Activated B cell treated with CpG ODN at 0.5 μM for 24 hours (primary cell): ENCODE measurements at regions not wholly inside any gene's neighbourhood (a gene's known extent, or its start where the extent isn't known, plus 50 kb on each side); places are given as distances from the start of the nearest gene placed in this dataset.

Experiments used
- ATAC-seq: fragments of 200-7000 bp; cut with Tn5 transposase; one replicate; pipeline ENCODE4 v1.10.0; 2021; ENCODE audit warnings: low read depth, mild to moderate bottlenecking, moderate library complexity
- CTCF ChIA-PET: fragments of 350-600 bp; sonication (Branson Sonifier 250); formaldehyde crosslinking; loops from one replicate; lab custom pipeline; 2021; ENCODE audit warnings: antibody characterized with exemption; lab: Charles Lee
- POLR2A ChIA-PET: fragments of 350-600 bp; sonication (Branson Sonifier 250); formaldehyde crosslinking; loops from one replicate; lab custom pipeline; 2021; ENCODE audit warnings: antibody characterized with exemption; lab: Charles Lee
- DNase-seq: peaks from one replicate; pipeline ENCODE4 v3.0.0; 2022
- H3K27ac Mint-ChIP-seq: one replicate; pipeline ENCODE4 v1.8.0; 2020; ENCODE audit warnings: mixed read lengths
- H3K27me3 Mint-ChIP-seq: one replicate; pipeline ENCODE4 v1.8.0; 2021; ENCODE audit warnings: mixed read lengths
- H3K36me3 Mint-ChIP-seq: one replicate; pipeline ENCODE4 v1.8.0; 2021; ENCODE audit warnings: low read depth, mixed read lengths
- H3K4me1 Mint-ChIP-seq: one replicate; pipeline ENCODE4 v1.8.0; 2021; ENCODE audit warnings: mixed read lengths
- H3K4me3 Mint-ChIP-seq: one replicate; pipeline ENCODE4 v1.8.0; 2020; ENCODE audit warnings: mild to moderate bottlenecking, mixed read lengths
- H3K9me3 Mint-ChIP-seq: one replicate; pipeline ENCODE4 v1.8.0; 2020; ENCODE audit warnings: mixed read lengths
- intact Hi-C: fragments of 100-400 bp; cut with micrococcal nuclease; formaldehyde crosslinking; loops from one replicate; pipeline ENCODE4 v1.15.1; 2024
- TF ChIP-seq, protein P1 (sequence below): fragments of 200-600 bp; IDR thresholded peaks from one replicate; pipeline ENCODE4 v1.8.0; 2022; ENCODE audit warnings: antibody characterized with exemption, mild to moderate bottlenecking

DNA sequence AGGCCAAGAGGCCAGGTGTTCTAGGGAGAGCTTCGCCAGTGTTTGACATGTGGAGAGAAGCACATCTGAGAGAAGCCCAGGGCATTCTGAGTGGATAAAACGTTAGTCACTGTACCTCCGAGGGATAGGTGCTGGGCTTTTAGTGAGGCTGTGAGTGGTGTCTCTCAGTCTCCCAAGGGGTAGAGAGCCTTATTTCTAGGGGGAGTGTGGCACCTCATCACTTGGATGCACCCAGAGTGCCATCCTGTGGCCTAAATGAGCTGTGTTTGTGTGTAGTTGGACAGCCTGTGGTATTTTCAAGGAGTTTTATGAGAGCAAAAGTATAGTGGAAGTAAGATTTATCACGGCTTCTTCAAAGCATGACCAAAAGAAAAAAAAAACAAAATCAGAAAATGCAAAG lies 1046.9 kb upstream of the WWC1 start:
- Mint-ChIP-seq H3K36me3 (no peaks in the 10 kb centered on the region), H3K27ac (no peak overlapping the region), H3K27me3 (no peaks in the 10 kb centered on the region), H3K9me3 (no peaks in the 10 kb centered on the region), H3K4me1 (no peaks in the 10 kb centered on the region), H3K4me3 (no peak overlapping the region)
- ATAC-seq (no peak), DNase-seq (no peak)
- intact Hi-C loops = no loop called here
- ChIA-PET POLR2A (no interaction called here), CTCF (no interaction called here)
- TF ChIP-seq, protein P1, sequence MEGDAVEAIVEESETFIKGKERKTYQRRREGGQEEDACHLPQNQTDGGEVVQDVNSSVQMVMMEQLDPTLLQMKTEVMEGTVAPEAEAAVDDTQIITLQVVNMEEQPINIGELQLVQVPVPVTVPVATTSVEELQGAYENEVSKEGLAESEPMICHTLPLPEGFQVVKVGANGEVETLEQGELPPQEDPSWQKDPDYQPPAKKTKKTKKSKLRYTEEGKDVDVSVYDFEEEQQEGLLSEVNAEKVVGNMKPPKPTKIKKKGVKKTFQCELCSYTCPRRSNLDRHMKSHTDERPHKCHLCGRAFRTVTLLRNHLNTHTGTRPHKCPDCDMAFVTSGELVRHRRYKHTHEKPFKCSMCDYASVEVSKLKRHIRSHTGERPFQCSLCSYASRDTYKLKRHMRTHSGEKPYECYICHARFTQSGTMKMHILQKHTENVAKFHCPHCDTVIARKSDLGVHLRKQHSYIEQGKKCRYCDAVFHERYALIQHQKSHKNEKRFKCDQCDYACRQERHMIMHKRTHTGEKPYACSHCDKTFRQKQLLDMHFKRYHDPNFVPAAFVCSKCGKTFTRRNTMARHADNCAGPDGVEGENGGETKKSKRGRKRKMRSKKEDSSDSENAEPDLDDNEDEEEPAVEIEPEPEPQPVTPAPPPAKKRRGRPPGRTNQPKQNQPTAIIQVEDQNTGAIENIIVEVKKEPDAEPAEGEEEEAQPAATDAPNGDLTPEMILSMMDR = no peak

DNA sequence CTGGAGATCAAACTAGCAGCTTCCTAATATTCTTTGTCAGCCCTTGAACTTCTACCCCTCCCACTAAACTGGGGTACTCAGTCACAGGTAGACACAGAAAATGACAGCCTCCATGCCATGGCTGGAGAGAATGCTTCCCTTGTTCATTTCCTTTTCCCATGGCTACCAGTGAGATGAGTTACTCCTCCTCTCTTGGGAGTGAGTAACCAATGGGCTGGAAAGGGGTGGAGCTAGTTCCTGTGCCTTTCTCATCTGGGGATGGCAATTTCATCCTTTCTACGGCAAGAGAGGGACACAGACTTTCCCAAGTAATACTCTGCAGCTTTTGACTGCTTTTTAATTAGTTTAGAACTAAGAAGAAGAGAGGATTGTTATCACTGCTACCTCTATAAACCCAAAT lies 1045.6 kb upstream of the WWC1 start:
- H3K4me1 Mint-ChIP-seq = no peaks in the 10 kb centered on the region
- no peak for ATAC-seq
- ChIA-PET CTCF (no interaction called here), POLR2A (no interaction called here)
- no peak overlapping the region for H3K27ac Mint-ChIP-seq
- intact Hi-C loops = no loop called here
- TF ChIP-seq, protein P1 = no peak
- H3K4me3 Mint-ChIP-seq = no peak overlapping the region
- no peaks in the 10 kb centered on the region for H3K9me3 Mint-ChIP-seq
- DNase-seq = no peak
- no peaks in the 10 kb centered on the region for H3K27me3 Mint-ChIP-seq
- H3K36me3 Mint-ChIP-seq = no peaks in the 10 kb centered on the region

DNA sequence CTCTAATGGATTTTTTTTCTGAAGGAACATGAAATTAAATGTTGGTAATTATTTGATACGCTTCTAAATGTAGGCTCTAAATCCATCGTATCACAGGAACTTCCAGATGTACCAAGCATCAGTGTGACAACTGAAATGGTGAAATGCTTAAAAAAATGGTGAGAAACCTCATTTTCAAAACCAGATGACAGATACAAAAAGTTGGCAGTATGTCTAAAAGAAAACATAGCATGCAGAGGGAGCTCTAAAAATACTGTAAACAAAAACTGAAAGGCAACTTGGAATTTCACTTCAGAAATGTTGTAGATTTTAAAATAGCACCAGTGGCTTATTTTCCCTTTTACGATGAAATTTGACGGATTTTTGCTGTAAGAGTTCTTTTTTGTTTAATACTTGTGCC lies 1043.6 kb upstream of the WWC1 start:
- no peaks in the 10 kb centered on the region for H3K36me3 Mint-ChIP-seq
- no peaks in the 10 kb centered on the region for H3K27me3 Mint-ChIP-seq
- no peak overlapping the region for H3K4me3 Mint-ChIP-seq
- POLR2A ChIA-PET = no interaction called here
- DNase-seq (no peak), ATAC-seq (no peak)
- intact Hi-C loops = no loop called here
- CTCF ChIA-PET = no interaction called here
- H3K27ac Mint-ChIP-seq = no peak overlapping the region
- H3K4me1 Mint-ChIP-seq = no peaks in the 10 kb centered on the region
- TF ChIP-seq, protein P1 = no peak
- H3K9me3 Mint-ChIP-seq = no peaks in the 10 kb centered on the region

DNA sequence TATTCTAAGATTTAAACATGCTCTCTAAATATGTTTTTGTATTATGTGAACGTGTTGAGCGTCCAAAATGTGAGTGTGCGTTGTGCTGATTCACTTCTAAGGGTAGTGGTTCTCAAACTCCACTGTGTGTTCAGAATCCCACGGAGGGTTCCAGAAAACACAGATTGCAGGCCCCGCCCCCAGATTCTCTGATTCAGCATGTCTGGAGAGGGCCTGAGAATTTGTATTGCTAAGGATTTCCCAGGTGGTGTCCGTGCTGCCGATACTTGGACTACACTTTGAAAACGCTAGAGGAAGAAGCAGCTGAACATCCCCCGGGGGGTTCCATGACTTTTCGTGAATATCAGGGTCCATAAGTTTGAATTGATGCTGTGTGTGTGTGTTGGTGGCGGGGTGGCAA lies 1043.2 kb upstream of the WWC1 start:
- CTCF ChIA-PET = no interaction called here
- ATAC-seq (no peak), DNase-seq (no peak)
- no peak overlapping the region for H3K27ac Mint-ChIP-seq
- H3K4me1 Mint-ChIP-seq = no peaks in the 10 kb centered on the region
- intact Hi-C loops = no loop called here
- TF ChIP-seq, protein P1 = no peak
- H3K27me3 Mint-ChIP-seq = no peaks in the 10 kb centered on the region
- no peaks in the 10 kb centered on the region for H3K36me3 Mint-ChIP-seq
- POLR2A ChIA-PET = no interaction called here
- no peaks in the 10 kb centered on the region for H3K9me3 Mint-ChIP-seq
- H3K4me3 Mint-ChIP-seq = no peak overlapping the region

DNA sequence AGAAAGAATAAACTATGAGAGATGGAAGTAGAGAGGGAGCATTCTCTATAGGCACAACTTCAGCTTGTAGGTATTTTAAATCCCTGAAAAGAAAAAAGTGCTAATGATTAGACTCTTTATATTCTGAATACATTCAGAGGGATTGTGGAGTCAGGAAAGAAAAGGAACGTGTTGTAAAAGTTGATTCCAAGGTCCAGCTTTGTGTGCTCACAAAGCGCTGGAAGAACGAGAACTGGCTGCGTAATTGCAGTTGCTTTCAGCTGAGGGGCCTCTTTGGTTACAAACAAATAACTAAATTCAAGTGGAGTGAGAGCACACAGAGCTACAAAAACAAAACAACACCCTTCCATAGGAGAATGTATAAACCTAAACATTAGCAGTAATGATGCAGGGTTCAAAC lies 1040.4 kb upstream of the WWC1 start:
- no peaks in the 10 kb centered on the region for H3K9me3 Mint-ChIP-seq
- H3K4me1 Mint-ChIP-seq = no peaks in the 10 kb centered on the region
- ChIA-PET POLR2A (no interaction called here), CTCF (no interaction called here)
- TF ChIP-seq, protein P1 = no peak
- H3K27ac Mint-ChIP-seq = no peak overlapping the region
- DNase-seq (no peak), ATAC-seq (no peak)
- intact Hi-C loops = no loop called here
- no peaks in the 10 kb centered on the region for H3K36me3 Mint-ChIP-seq
- H3K27me3 Mint-ChIP-seq = no peaks in the 10 kb centered on the region
- H3K4me3 Mint-ChIP-seq = no peak overlapping the region
